MCF 10A (cell line): ENCODE measurements at regions not wholly inside any gene's neighbourhood (a gene's known extent, or its start where the extent isn't known, plus 50 kb on each side); places are given as distances from the start of the nearest gene placed in this dataset.

ENCODE experiments used
- BruUV-seq: library from RNA; stranded (reverse); fragments of 400-500 nt; replicated peaks from 2 replicates; lab custom pipeline; 2021; lab: Mats Ljungman, UMichigan
- CTCF ChIA-PET: fragments of 300-600 bp; sonication (Branson Sonifier 250); formaldehyde crosslinking; extraction: SDS; loops from one replicate; lab custom pipeline; 2021; ENCODE audit warnings: antibody characterized with exemption, inconsistent platforms; lab: Yijun Ruan, JAX
- POLR2A ChIA-PET: fragments of 300-600, 350-650 bp; sonication (Branson Sonifier 250); formaldehyde crosslinking; extraction: SDS; loops from one replicate; lab custom pipeline; 2020; ENCODE audit warnings: antibody characterized with exemption, inconsistent platforms; lab: Yijun Ruan, JAX
- DNase-seq: peaks from one replicate; pipeline ENCODE4 v3.0.0-alpha.2; 2018; ENCODE audit not compliant: unreplicated experiment
- H3K27ac Mint-ChIP-seq: one replicate; pipeline ENCODE4 v1.8.0; 2022; ENCODE audit warnings: mild to moderate bottlenecking, low read depth, mixed read lengths; ENCODE audit not compliant: unreplicated experiment
- H3K27me3 Mint-ChIP-seq: one replicate; pipeline ENCODE4 v1.8.0; 2022; ENCODE audit warnings: mixed read lengths; ENCODE audit not compliant: insufficient read depth, unreplicated experiment
- H3K36me3 Mint-ChIP-seq: one replicate; pipeline ENCODE4 v1.8.0; 2022; ENCODE audit warnings: mild to moderate bottlenecking, moderate library complexity, mixed read lengths; ENCODE audit not compliant: insufficient read depth, unreplicated experiment
- H3K4me1 Mint-ChIP-seq: one replicate; pipeline ENCODE4 v1.8.0; 2022; ENCODE audit warnings: mixed read lengths; ENCODE audit not compliant: insufficient read depth, unreplicated experiment
- H3K4me3 Mint-ChIP-seq: one replicate; pipeline ENCODE4 v1.8.0; 2022; ENCODE audit warnings: mild to moderate bottlenecking, moderate library complexity, mixed read lengths; ENCODE audit not compliant: unreplicated experiment
- H3K9me3 Mint-ChIP-seq: one replicate; pipeline ENCODE4 v1.8.0; 2022; ENCODE audit warnings: mixed read lengths; ENCODE audit not compliant: unreplicated experiment
- intact Hi-C: fragments of 100-400 bp; cut with micrococcal nuclease; formaldehyde crosslinking; loops from 2 replicates; pipeline ENCODE4 v1.14.1; 2022
- TF ChIP-seq, protein P1 (sequence below): fragments of 200-600 bp; IDR thresholded peaks from one replicate; pipeline ENCODE4 v1.8.0; 2022; ENCODE audit warnings: antibody characterized with exemption, mild to moderate bottlenecking; ENCODE audit not compliant: unreplicated experiment

- intact Hi-C loops = loop anchor here (10.0 kb wide), 1 partner anchor 418 kb away; no protein-coding TSS in a partner anchor
- BruUV-seq = no TSS peak
- H3K27ac Mint-ChIP-seq = no peak overlapping the region
- no peak for DNase-seq
- TF ChIP-seq, protein P1, sequence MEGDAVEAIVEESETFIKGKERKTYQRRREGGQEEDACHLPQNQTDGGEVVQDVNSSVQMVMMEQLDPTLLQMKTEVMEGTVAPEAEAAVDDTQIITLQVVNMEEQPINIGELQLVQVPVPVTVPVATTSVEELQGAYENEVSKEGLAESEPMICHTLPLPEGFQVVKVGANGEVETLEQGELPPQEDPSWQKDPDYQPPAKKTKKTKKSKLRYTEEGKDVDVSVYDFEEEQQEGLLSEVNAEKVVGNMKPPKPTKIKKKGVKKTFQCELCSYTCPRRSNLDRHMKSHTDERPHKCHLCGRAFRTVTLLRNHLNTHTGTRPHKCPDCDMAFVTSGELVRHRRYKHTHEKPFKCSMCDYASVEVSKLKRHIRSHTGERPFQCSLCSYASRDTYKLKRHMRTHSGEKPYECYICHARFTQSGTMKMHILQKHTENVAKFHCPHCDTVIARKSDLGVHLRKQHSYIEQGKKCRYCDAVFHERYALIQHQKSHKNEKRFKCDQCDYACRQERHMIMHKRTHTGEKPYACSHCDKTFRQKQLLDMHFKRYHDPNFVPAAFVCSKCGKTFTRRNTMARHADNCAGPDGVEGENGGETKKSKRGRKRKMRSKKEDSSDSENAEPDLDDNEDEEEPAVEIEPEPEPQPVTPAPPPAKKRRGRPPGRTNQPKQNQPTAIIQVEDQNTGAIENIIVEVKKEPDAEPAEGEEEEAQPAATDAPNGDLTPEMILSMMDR = no peak
- no peaks in the 10 kb centered on the region for H3K9me3 Mint-ChIP-seq
- no peak overlapping the region for H3K4me3 Mint-ChIP-seq
- no peaks in the 10 kb centered on the region for H3K4me1 Mint-ChIP-seq
- POLR2A ChIA-PET = no interaction called here
- H3K27me3 Mint-ChIP-seq = peaks cover 84% of the 10 kb centered on the region
- H3K36me3 Mint-ChIP-seq = no peaks in the 10 kb centered on the region
- CTCF ChIA-PET = interaction anchor here (0.6 kb wide), 1 partner anchor 85 kb away, joined by 5 read pairs; no protein-coding TSS in a partner anchor
These were observed 241.7 kb upstream of the PDE3A start for GRCh38 chr12:20126601-20127000.

DNA sequence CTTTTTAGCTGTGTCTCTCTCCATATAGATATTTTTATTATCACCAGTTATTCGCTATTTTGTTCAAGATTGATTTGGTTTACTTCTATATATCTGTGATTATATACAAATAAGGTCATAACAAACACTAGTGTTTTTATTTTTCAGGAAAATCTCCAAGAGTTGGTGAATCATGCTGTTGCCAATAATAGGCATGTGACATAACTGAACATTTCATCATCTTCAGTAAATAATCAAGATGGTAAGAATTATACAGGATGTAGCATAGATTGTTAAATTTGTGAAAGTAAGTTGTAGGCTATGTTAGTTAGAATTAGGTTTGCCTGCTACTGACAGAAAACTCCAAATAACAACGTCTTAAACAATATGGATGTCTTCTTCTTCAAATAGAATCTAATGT is 240.9 kb upstream of the PDE3A start:
- POLR2A ChIA-PET = no interaction called here

DNA sequence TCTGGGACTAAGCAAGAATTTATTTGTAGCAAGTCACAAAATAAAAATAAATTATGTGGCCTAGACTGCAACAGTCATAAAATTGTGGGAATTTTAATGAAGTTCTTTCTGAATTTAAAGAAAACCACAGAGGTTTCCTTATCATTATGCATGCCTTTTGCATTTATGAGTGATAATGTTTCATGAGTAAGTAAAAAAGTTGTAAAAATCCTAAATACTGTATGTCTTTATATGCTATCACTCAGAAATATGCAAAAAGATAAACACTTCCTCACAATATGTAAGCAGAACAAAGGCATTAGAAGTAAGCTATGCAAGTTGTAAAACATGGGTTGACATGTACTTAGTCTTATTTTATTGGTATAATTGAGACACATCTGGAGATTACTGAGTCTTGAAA is 239.4 kb upstream of the PDE3A start:
- H3K9me3 Mint-ChIP-seq = no peaks in the 10 kb centered on the region
- TF ChIP-seq, protein P1 = no peak
- no peaks in the 10 kb centered on the region for H3K36me3 Mint-ChIP-seq
- intact Hi-C loops = loop anchor here (10.0 kb wide), 1 partner anchor 416 kb away; no protein-coding TSS in a partner anchor
- no peak overlapping the region for H3K27ac Mint-ChIP-seq
- BruUV-seq = no TSS peak
- DNase-seq = no peak
- CTCF ChIA-PET = no interaction called here
- H3K4me1 Mint-ChIP-seq = no peaks in the 10 kb centered on the region
- POLR2A ChIA-PET = no interaction called here
- no peak overlapping the region for H3K4me3 Mint-ChIP-seq
- H3K27me3 Mint-ChIP-seq = peaks cover 80% of the 10 kb centered on the region

More for the DNA sequence above, 240.9 kb upstream of the PDE3A start:
- BruUV-seq = no TSS peak
- H3K9me3 Mint-ChIP-seq = no peaks in the 10 kb centered on the region
- no peak for DNase-seq
- intact Hi-C loops = loop anchor here (10.0 kb wide), 1 partner anchor 417 kb away; no protein-coding TSS in a partner anchor
- peaks cover 80% of the 10 kb centered on the region for H3K27me3 Mint-ChIP-seq
- H3K27ac Mint-ChIP-seq = no peak overlapping the region
- no peaks in the 10 kb centered on the region for H3K4me1 Mint-ChIP-seq
- H3K36me3 Mint-ChIP-seq = no peaks in the 10 kb centered on the region
- TF ChIP-seq, protein P1 = no peak
- CTCF ChIA-PET = no interaction called here
- no peak overlapping the region for H3K4me3 Mint-ChIP-seq

- ChIA-PET POLR2A (interaction anchor here (0.7 kb wide), 1 partner anchor 385 kb away, joined by 3 read pairs; no protein-coding TSS in a partner anchor), CTCF (interaction anchor here (0.6 to 1.0 kb wide), 3 partner anchors 10 to 321 kb away, joined by 3 read pairs; no protein-coding TSS in a partner anchor)
- DNase-seq = no peak
- Mint-ChIP-seq H3K27ac (no peak overlapping the region), H3K4me1 (no peaks in the 10 kb centered on the region), H3K27me3 (peaks cover 58% of the 10 kb centered on the region), H3K36me3 (no peaks in the 10 kb centered on the region), H3K4me3 (no peak overlapping the region), H3K9me3 (no peaks in the 10 kb centered on the region)
- BruUV-seq = no TSS peak
- TF ChIP-seq, protein P1 = no peak
- intact Hi-C loops = no loop called here
These were observed 235.5 kb upstream of the PDE3A start for GRCh38 chr12:20132818-20133217.
